Ectodermal cell (in vitro differentiated cells): ENCODE measurements at regions not wholly inside any gene's neighbourhood (a gene's known extent, or its start where the extent isn't known, plus 50 kb on each side); places are given as distances from the start of the nearest gene placed in this dataset.

Experiments
- H3K27ac ChIP-seq: 2 replicates; pipeline ENCODE4 v1.7.0; 2013; ENCODE audit warnings: mild to moderate bottlenecking, low read depth, low read length; ENCODE audit not compliant: insufficient read depth, poor library complexity, severe bottlenecking
- H3K27me3 ChIP-seq: 2 replicates; pipeline ENCODE4 v1.7.0; 2013; ENCODE audit warnings: mild to moderate bottlenecking, low read length; ENCODE audit not compliant: insufficient read depth, control insufficient read depth, poor library complexity, severe bottlenecking
- H3K36me3 ChIP-seq: one replicate; pipeline ENCODE4 v1.7.0; 2013; ENCODE audit warnings: low read length; ENCODE audit not compliant: control insufficient read depth, insufficient read depth
- H3K4me1 ChIP-seq: one replicate; pipeline ENCODE4 v1.7.0; 2013; ENCODE audit warnings: low read length; ENCODE audit not compliant: control insufficient read depth, insufficient read depth
- H3K4me3 ChIP-seq: 2 replicates; pipeline ENCODE4 v1.7.0; 2013; ENCODE audit warnings: low read depth, low read length, control low read depth; ENCODE audit not compliant: insufficient read depth
- H3K9me3 ChIP-seq: 2 replicates; pipeline ENCODE4 v1.7.0; 2013; ENCODE audit warnings: mild to moderate bottlenecking, low read length, moderate library complexity; ENCODE audit not compliant: control insufficient read depth
- WGBS, 2 experiments: methylation state at CpG; one replicate each; pipeline ENCODE4 v1.1.7; 2013; ENCODE audit warnings: missing lambda C conversion rate in 2 of 2; 5-methylcytosine and 5-hydroxymethylcytosine counted together

DNA sequence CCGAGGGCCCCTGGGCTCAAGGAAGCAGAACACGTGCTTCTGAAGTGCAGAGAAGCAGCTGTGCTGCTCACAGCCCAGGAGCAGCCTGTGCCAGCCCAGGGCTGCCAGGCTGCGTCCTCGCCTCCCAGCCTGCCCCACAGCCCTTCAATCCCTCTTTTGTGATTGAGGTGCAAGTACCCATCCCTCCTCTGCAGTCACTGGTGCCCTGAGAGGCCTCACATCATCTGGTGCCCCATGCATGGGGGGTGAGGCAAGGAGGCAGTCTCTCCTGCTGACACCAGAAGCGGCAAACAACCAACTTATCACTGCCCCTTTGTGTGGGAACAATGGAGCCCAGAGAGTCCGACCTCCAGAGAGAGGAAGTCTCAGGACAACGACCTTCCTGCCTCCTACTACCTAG is 49.8 kb upstream of the FGFR2 start:
- 40 to 47% methylated on average over 7 of the region's 7 CpGs for WGBS, 2 experiments
- Histone ChIP-seq H3K27ac (no peak overlapping the region), H3K9me3 (no peaks in the 10 kb centered on the region), H3K4me3 (no peak overlapping the region), H3K36me3 (no peaks in the 10 kb centered on the region), H3K27me3 (no peaks in the 10 kb centered on the region), H3K4me1 (peaks cover 15% of the 10 kb centered on the region)
